Type B pancreatic cell (in vitro differentiated cells): ENCODE measurements at regions not wholly inside any gene's neighbourhood (a gene's known extent, or its start where the extent isn't known, plus 50 kb on each side); places are given as distances from the start of the nearest gene placed in this dataset.

Source experiments
- DNase-seq: peaks from one replicate; pipeline ENCODE4 v3.0.0; 2021; ENCODE audit warnings: mixed read lengths; ENCODE audit not compliant: unreplicated experiment; ENCODE audit errors: extremely low spot score
- H3K27ac Mint-ChIP-seq: 2 replicates; pipeline ENCODE4 v1.8.0; 2021; ENCODE audit warnings: mild to moderate bottlenecking, mixed read lengths
- H3K27me3 Mint-ChIP-seq: 2 replicates; pipeline ENCODE4 v1.8.0; 2021; ENCODE audit warnings: mixed read lengths
- H3K36me3 Mint-ChIP-seq: 2 replicates; pipeline ENCODE4 v1.8.0; 2021; ENCODE audit warnings: mixed read lengths
- H3K4me1 Mint-ChIP-seq: one replicate; pipeline ENCODE4 v1.8.0; 2021; ENCODE audit warnings: mixed read lengths; ENCODE audit not compliant: unreplicated experiment
- H3K4me3 Mint-ChIP-seq: 2 replicates; pipeline ENCODE4 v1.8.0; 2021; ENCODE audit warnings: mild to moderate bottlenecking, mixed read lengths
- H3K9me3 Mint-ChIP-seq: 2 replicates; pipeline ENCODE4 v1.8.0; 2021; ENCODE audit warnings: mixed read lengths
- CTCF ChIP-seq: fragments of 200-600 bp; sonication (generic); conservative IDR thresholded peaks from 2 replicates; pipeline ENCODE4 v1.5.0; 2021; ENCODE audit warnings: antibody characterized with exemption, mild to moderate bottlenecking

GRCh38 chr7:106984034-106984433, 60.5 kb upstream of the PRKAR2B start:
- H3K4me1 Mint-ChIP-seq = peaks cover 11% of the 10 kb centered on the region
- H3K9me3 Mint-ChIP-seq = no peaks in the 10 kb centered on the region
- TF ChIP-seq CTCF = no peak
- H3K27me3 Mint-ChIP-seq = no peaks in the 10 kb centered on the region
- no peak overlapping the region for H3K27ac Mint-ChIP-seq
- no peak overlapping the region for H3K4me3 Mint-ChIP-seq
- no peak for DNase-seq
- H3K36me3 Mint-ChIP-seq = no peaks in the 10 kb centered on the region

DNA sequence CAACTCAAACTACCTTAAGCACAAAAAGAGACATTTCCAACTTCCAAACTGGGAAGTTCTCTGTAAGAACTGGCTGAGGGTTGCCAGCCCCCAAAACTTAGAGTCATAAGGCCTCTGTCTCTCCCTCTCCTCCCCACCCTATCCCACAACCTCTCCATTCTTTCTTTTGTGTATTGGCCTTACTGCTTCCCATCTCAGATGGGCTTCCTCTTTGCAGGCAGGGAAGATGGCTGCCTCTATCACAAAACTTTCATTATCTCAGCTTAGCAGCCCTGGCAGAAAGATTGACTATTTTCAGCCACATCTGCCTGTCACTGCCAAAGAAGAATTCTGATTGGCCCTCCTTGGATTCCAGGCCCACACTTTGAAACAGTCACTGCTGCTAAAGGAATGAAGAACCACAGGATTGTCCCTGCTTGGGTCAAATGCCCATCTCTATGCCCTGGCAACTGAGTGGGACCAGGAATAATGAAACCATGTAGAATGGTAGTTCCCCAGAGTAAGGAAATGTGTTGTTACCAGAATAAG, 58.0 kb upstream of the PRKAR2B start:
- Mint-ChIP-seq H3K4me3 (no peak overlapping the region), H3K4me1 (peaks cover 6% of the 10 kb centered on the region), H3K27ac (no peak overlapping the region), H3K9me3 (no peaks in the 10 kb centered on the region), H3K27me3 (no peaks in the 10 kb centered on the region), H3K36me3 (no peaks in the 10 kb centered on the region)
- DNase-seq = no peak
- no peak for TF ChIP-seq CTCF

DNA sequence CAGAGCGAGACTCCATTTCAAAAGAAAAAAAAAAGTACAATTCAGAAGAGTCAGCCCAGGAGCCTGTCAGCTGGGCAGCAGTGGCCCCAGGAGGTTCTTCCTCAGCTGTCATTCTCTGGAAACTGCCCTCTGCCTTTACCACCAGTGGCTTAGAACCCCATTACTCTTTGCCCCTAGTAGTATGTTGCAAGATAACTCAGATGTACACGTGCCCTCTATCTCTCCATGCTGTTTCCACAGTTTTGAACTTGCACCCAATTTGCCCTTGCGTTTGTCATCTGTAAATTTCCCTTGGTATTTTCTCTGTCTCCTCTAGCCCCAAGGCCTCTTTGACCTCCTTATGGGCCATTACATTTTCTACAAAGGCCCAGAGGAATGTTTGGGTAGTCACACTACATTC, 56.7 kb upstream of the PRKAR2B start:
- H3K4me1 Mint-ChIP-seq = no peaks in the 10 kb centered on the region
- H3K36me3 Mint-ChIP-seq = no peaks in the 10 kb centered on the region
- H3K27ac Mint-ChIP-seq = no peak overlapping the region
- H3K27me3 Mint-ChIP-seq = no peaks in the 10 kb centered on the region
- no peak for DNase-seq
- TF ChIP-seq CTCF = no peak
- H3K4me3 Mint-ChIP-seq = no peak overlapping the region
- no peaks in the 10 kb centered on the region for H3K9me3 Mint-ChIP-seq

DNA sequence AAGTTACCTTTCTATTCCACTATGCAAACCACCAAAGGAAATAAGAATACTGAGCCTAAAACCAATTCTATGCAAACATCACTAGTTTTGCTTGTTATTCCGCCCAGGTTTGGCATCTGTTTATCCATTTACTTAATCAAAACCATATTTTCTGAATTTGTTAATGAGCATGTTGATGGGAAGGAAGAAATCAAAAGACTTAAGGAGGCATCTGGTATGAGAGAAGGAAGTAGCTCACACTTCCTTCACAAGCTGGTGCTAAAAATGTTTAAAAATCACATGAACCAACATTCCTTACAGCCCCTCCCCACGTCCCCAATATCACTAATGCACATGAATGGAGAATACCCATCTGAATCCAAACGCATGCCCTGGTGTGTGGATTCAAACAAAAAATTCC, 52.0 kb upstream of the PRKAR2B start:
- H3K4me3 Mint-ChIP-seq = no peak overlapping the region
- H3K27ac Mint-ChIP-seq = no peak overlapping the region
- no peak for TF ChIP-seq CTCF
- H3K4me1 Mint-ChIP-seq = no peaks in the 10 kb centered on the region
- H3K36me3 Mint-ChIP-seq = no peaks in the 10 kb centered on the region
- no peak for DNase-seq
- no peaks in the 10 kb centered on the region for H3K27me3 Mint-ChIP-seq
- no peaks in the 10 kb centered on the region for H3K9me3 Mint-ChIP-seq
